BLaER1 (cell line): ENCODE measurements at regions not wholly inside any gene's neighbourhood (a gene's known extent, or its start where the extent isn't known, plus 50 kb on each side); places are given as distances from the start of the nearest gene placed in this dataset.

Experiments
- H3K27ac ChIP-seq: shearing (Covaris generic); formaldehyde crosslinking; 2 replicates; pipeline ENCODE4 v1.8.1; 2022
- H3K27me3 ChIP-seq: shearing (Covaris generic); formaldehyde crosslinking; 2 replicates; pipeline ENCODE4 v1.8.1; 2022
- H3K36me3 ChIP-seq: shearing (Covaris generic); formaldehyde crosslinking; 2 replicates; pipeline ENCODE4 v1.8.1; 2022
- H3K4me1 ChIP-seq: shearing (Covaris generic); formaldehyde crosslinking; 2 replicates; pipeline ENCODE4 v1.8.1; 2022
- H3K4me2 ChIP-seq: shearing (Covaris generic); formaldehyde crosslinking; 2 replicates; pipeline ENCODE4 v1.8.1; 2022
- H3K4me3 ChIP-seq: shearing (Covaris generic); formaldehyde crosslinking; 2 replicates; pipeline ENCODE4 v1.8.1; 2022
- H3K9ac ChIP-seq: shearing (Covaris generic); formaldehyde crosslinking; 2 replicates; pipeline ENCODE4 v1.8.1; 2022
- H3K9me3 ChIP-seq: shearing (Covaris generic); formaldehyde crosslinking; 2 replicates; pipeline ENCODE4 v1.8.1; 2022
- H4K20me1 ChIP-seq: shearing (Covaris generic); formaldehyde crosslinking; 2 replicates; pipeline ENCODE4 v1.8.1; 2022
- Cebpa-rat ChIP-seq: shearing (Covaris generic); IDR thresholded peaks from 2 replicates; pipeline ENCODE4 v1.8.1; 2022

- TF ChIP-seq Cebpa-rat = no peak
- Histone ChIP-seq H3K36me3 (no peaks in the 10 kb centered on the region), H3K4me3 (no peak overlapping the region), H3K4me1 (no peaks in the 10 kb centered on the region), H3K4me2 (no peak overlapping the region), H3K9me3 (no peaks in the 10 kb centered on the region), H4K20me1 (no peaks in the 10 kb centered on the region), H3K27me3 (no peaks in the 10 kb centered on the region), H3K9ac (no peak overlapping the region), H3K27ac (no peak overlapping the region)
Observed at GRCh38 chr3:46116996-46117395, 89.7 kb upstream of the XCR1 start.

- Histone ChIP-seq H3K36me3 (no peaks in the 10 kb centered on the region), H3K4me1 (no peaks in the 10 kb centered on the region), H3K9ac (no peak overlapping the region), H3K9me3 (no peaks in the 10 kb centered on the region), H3K4me2 (no peak overlapping the region), H3K27me3 (no peaks in the 10 kb centered on the region), H4K20me1 (no peaks in the 10 kb centered on the region), H3K27ac (no peak overlapping the region), H3K4me3 (no peak overlapping the region)
- no peak for TF ChIP-seq Cebpa-rat
Observed at GRCh38 chr3:46114323-46114988, 87.2 kb upstream of the XCR1 start.

GRCh38 chr3:46113608-46114007 is 86.3 kb upstream of the XCR1 start:
- no peak overlapping the region for H3K9ac ChIP-seq
- H3K4me2 ChIP-seq = no peak overlapping the region
- no peaks in the 10 kb centered on the region for H3K36me3 ChIP-seq
- H3K4me3 ChIP-seq = no peak overlapping the region
- H3K4me1 ChIP-seq = 0 out of 2 replicates have a peak, but pooled peaks cover 5% of the 10 kb centered on the region
- TF ChIP-seq Cebpa-rat = no peak
- H3K9me3 ChIP-seq = no peaks in the 10 kb centered on the region
- H3K27ac ChIP-seq = no peak overlapping the region
- H4K20me1 ChIP-seq = no peaks in the 10 kb centered on the region
- H3K27me3 ChIP-seq = no peaks in the 10 kb centered on the region

GRCh38 chr3:46112984-46113383 is 85.7 kb upstream of the XCR1 start:
- Histone ChIP-seq H3K27ac (no peak overlapping the region), H4K20me1 (no peaks in the 10 kb centered on the region), H3K9me3 (no peaks in the 10 kb centered on the region), H3K27me3 (no peaks in the 10 kb centered on the region), H3K4me1 (0 out of 2 replicates have a peak, but pooled peaks cover 5% of the 10 kb centered on the region), H3K9ac (no peak overlapping the region), H3K4me2 (no peak overlapping the region), H3K36me3 (no peaks in the 10 kb centered on the region), H3K4me3 (no peak overlapping the region)
- TF ChIP-seq Cebpa-rat = no peak

GRCh38 chr3:46112296-46112695 is 85.0 kb upstream of the XCR1 start:
- Histone ChIP-seq H3K27ac (no peak overlapping the region), H4K20me1 (no peaks in the 10 kb centered on the region), H3K9ac (no peak overlapping the region), H3K27me3 (no peaks in the 10 kb centered on the region), H3K4me3 (no peak overlapping the region), H3K4me2 (no peak overlapping the region), H3K4me1 (0 out of 2 replicates have a peak, but pooled peaks cover 5% of the 10 kb centered on the region), H3K9me3 (no peaks in the 10 kb centered on the region), H3K36me3 (no peaks in the 10 kb centered on the region)
- TF ChIP-seq Cebpa-rat = no peak

- no peaks in the 10 kb centered on the region for H3K9me3 ChIP-seq
- H3K27ac ChIP-seq = no peak overlapping the region
- H3K36me3 ChIP-seq = no peaks in the 10 kb centered on the region
- H3K4me3 ChIP-seq = no peak overlapping the region
- no peak for TF ChIP-seq Cebpa-rat
- H3K27me3 ChIP-seq = no peaks in the 10 kb centered on the region
- 0 out of 2 replicates have a peak, but pooled peaks cover 5% of the 10 kb centered on the region for H3K4me1 ChIP-seq
- H3K4me2 ChIP-seq = no peak overlapping the region
- no peak overlapping the region for H3K9ac ChIP-seq
- H4K20me1 ChIP-seq = no peaks in the 10 kb centered on the region
Observed at GRCh38 chr3:46110701-46111493, 83.6 kb upstream of the XCR1 start.

GRCh38 chr3:46107682-46108081 is 80.4 kb upstream of the XCR1 start:
- Histone ChIP-seq H3K36me3 (no peaks in the 10 kb centered on the region), H3K4me1 (0 out of 2 replicates have a peak, but pooled peaks cover 5% of the 10 kb centered on the region), H3K9ac (no peak overlapping the region)

GRCh38 chr3:46105306-46105919 is 78.1 kb upstream of the XCR1 start:
- Histone ChIP-seq H3K27me3 (no peaks in the 10 kb centered on the region), H3K4me3 (no peak overlapping the region), H3K9ac (no peak overlapping the region), H3K4me2 (no peak overlapping the region), H3K9me3 (peaks cover 6% of the 10 kb centered on the region), H3K27ac (no peak overlapping the region), H3K4me1 (0 out of 2 replicates have a peak, but pooled peaks cover 5% of the 10 kb centered on the region), H3K36me3 (no peaks in the 10 kb centered on the region), H4K20me1 (no peaks in the 10 kb centered on the region)
- TF ChIP-seq Cebpa-rat = no peak

More at GRCh38 chr3:46107682-46108081, 80.4 kb upstream of the XCR1 start:
- H3K4me2 ChIP-seq = no peak overlapping the region
- no peak overlapping the region for H3K27ac ChIP-seq
- no peaks in the 10 kb centered on the region for H3K9me3 ChIP-seq
- H4K20me1 ChIP-seq = no peaks in the 10 kb centered on the region
- H3K4me3 ChIP-seq = no peak overlapping the region
- no peaks in the 10 kb centered on the region for H3K27me3 ChIP-seq
- TF ChIP-seq Cebpa-rat = no peak

GRCh38 chr3:46104706-46105105 is 77.4 kb upstream of the XCR1 start:
- TF ChIP-seq Cebpa-rat = no peak
- Histone ChIP-seq H3K4me2 (no peak overlapping the region), H3K27ac (no peak overlapping the region)

GRCh38 chr3:46102780-46103130 is 75.5 kb upstream of the XCR1 start:
- no peak for TF ChIP-seq Cebpa-rat
- H3K27me3 ChIP-seq = no peaks in the 10 kb centered on the region

More at GRCh38 chr3:46104706-46105105, 77.4 kb upstream of the XCR1 start:
- no peaks in the 10 kb centered on the region for H4K20me1 ChIP-seq
- H3K9me3 ChIP-seq = peaks cover 6% of the 10 kb centered on the region
- H3K36me3 ChIP-seq = no peaks in the 10 kb centered on the region
- H3K9ac ChIP-seq = no peak overlapping the region
- no peak overlapping the region for H3K4me3 ChIP-seq
- 0 out of 2 replicates have a peak, but pooled peaks cover 5% of the 10 kb centered on the region for H3K4me1 ChIP-seq
- no peaks in the 10 kb centered on the region for H3K27me3 ChIP-seq

More at GRCh38 chr3:46102780-46103130, 75.5 kb upstream of the XCR1 start:
- H3K4me2 ChIP-seq = no peak overlapping the region
- H3K9me3 ChIP-seq = peaks cover 6% of the 10 kb centered on the region
- H4K20me1 ChIP-seq = no peaks in the 10 kb centered on the region
- no peaks in the 10 kb centered on the region for H3K36me3 ChIP-seq
- no peak overlapping the region for H3K27ac ChIP-seq
- H3K9ac ChIP-seq = no peak overlapping the region
- no peak overlapping the region for H3K4me3 ChIP-seq
- peaks cover 16% of the 10 kb centered on the region for H3K4me1 ChIP-seq
